HFF-Myc (cell line): ENCODE measurements at regions not wholly inside any gene's neighbourhood (a gene's known extent, or its start where the extent isn't known, plus 50 kb on each side); places are given as distances from the start of the nearest gene placed in this dataset.
"Not testable (repeated sequence)": the region's sequence is repeated elsewhere in the genome, so short reads cannot be mapped to it uniquely, and the experiment has no call there.

Experiments
- DNase-seq: peaks from one replicate; pipeline ENCODE4 v3.0.0-alpha.2; 2011; ENCODE audit warnings: low read depth; ENCODE audit errors: extremely low read depth
- H3K4me3 ChIP-seq: replicated peaks from 2 replicates; pipeline ENCODE4 v1.5.1; 2011; ENCODE audit warnings: low read depth, mild to moderate bottlenecking, control low read depth, low read length
- CTCF ChIP-seq: IDR thresholded peaks from 2 replicates; pipeline ENCODE4 v1.5.1; 2012; ENCODE audit warnings: mild to moderate bottlenecking, low read depth, low read length, control low read depth; ENCODE audit errors: missing control alignments

GRCh38 chr5:63408984-63409383, 553.3 kb downstream of the HTR1A start:
- DNase-seq = no peak

GRCh38 chr5:63401436-63402046, 560.7 kb downstream of the HTR1A start:
- DNase-seq = peak; percentile 4
- no peak overlapping the region for H3K4me3 ChIP-seq
- peak; percentile 72 for TF ChIP-seq CTCF

More at GRCh38 chr5:63408984-63409383, 553.3 kb downstream of the HTR1A start:
- TF ChIP-seq CTCF = no peak
- H3K4me3 ChIP-seq = no peak overlapping the region

GRCh38 chr5:63400079-63400478, 562.2 kb downstream of the HTR1A start:
- no peak overlapping the region for H3K4me3 ChIP-seq
- TF ChIP-seq CTCF = no peak
- DNase-seq = no peak

- no peak for TF ChIP-seq CTCF
- no peak overlapping the region for H3K4me3 ChIP-seq
- no peak for DNase-seq
Observed at GRCh38 chr5:63398346-63398745, 563.9 kb downstream of the HTR1A start.

- DNase-seq = not testable (repeated sequence)
Observed at GRCh38 chr5:63388188-63388587, 574.1 kb downstream of the HTR1A start.

GRCh38 chr5:63375851-63376250, 586.4 kb downstream of the HTR1A start:
- no peak overlapping the region for H3K4me3 ChIP-seq
- no peak for TF ChIP-seq CTCF
- DNase-seq = no peak

More at GRCh38 chr5:63388188-63388587, 574.1 kb downstream of the HTR1A start:
- not testable (repeated sequence) for H3K4me3 ChIP-seq

- DNase-seq = no peak
- TF ChIP-seq CTCF = no peak
- H3K4me3 ChIP-seq = no peak overlapping the region
Observed at GRCh38 chr5:63374085-63374484, 588.2 kb downstream of the HTR1A start.
